GM12878 (cell line): ENCODE measurements at regions not wholly inside any gene's neighbourhood (a gene's known extent, or its start where the extent isn't known, plus 50 kb on each side); places are given as distances from the start of the nearest gene placed in this dataset.
A peak's percentile ranks its signal among the peaks of the same experiment; 100 is the strongest.

Source experiments
- BCL11A ChIP-seq: IDR thresholded peaks from 2 replicates; pipeline ENCODE4 v1.6.1; 2011; ENCODE audit warnings: low read depth, low read length
- CBFB ChIP-seq: IDR thresholded peaks from 2 replicates; pipeline ENCODE4 v1.6.1; 2016; ENCODE audit warnings: antibody characterized with exemption, low read depth
- CEBPB ChIP-seq, 2 experiments: fragments of 150-350 bp in 1 of 2; IDR thresholded peaks; 2 replicates each; pipeline ENCODE4 v1.6.1; 2012 to 2014; ENCODE audit warnings: low read depth in 2 of 2, low read length in 2 of 2, borderline replicate concordance in 1 of 2, inconsistent platforms in 1 of 2
- CREM ChIP-seq: IDR thresholded peaks from 2 replicates; pipeline ENCODE4 v1.6.1; 2014; ENCODE audit warnings: antibody characterized with exemption, low read depth
- ESRRA ChIP-seq: IDR thresholded peaks from 2 replicates; pipeline ENCODE4 v1.6.1; 2012; ENCODE audit warnings: mild to moderate bottlenecking, low read length, improper control_type of control experiment
- ETV6 ChIP-seq, 2 experiments: fragments of 450-650 bp in 1 of 2; IDR thresholded peaks in 1 of 2; conservative IDR thresholded peaks in 1 of 2; 2 replicates each; pipeline ENCODE4 v1.6.1; 2014; ENCODE audit warnings: antibody characterized with exemption in 1 of 2, borderline replicate concordance in 1 of 2, low read depth in 1 of 2, mild to moderate bottlenecking in 1 of 2, moderate library complexity in 1 of 2
- HCFC1 ChIP-seq: fragments of 150-350 bp; IDR thresholded peaks from 2 replicates; pipeline ENCODE4 v1.6.1; 2014; ENCODE audit warnings: low read length
- HDAC6 ChIP-seq: fragments of 200-600 bp; sonication (generic); IDR thresholded peaks from one replicate; pipeline ENCODE4 v1.8.0; 2017; ENCODE audit warnings: antibody characterized with exemption; ENCODE audit not compliant: unreplicated experiment
- MTA2 ChIP-seq: fragments of 450-650 bp; IDR thresholded peaks from 2 replicates; pipeline ENCODE4 v1.6.1; 2016; ENCODE audit warnings: low read depth, mild to moderate bottlenecking, moderate library complexity
- NBN ChIP-seq: fragments of 450-650 bp; IDR thresholded peaks from 2 replicates; pipeline ENCODE4 v1.6.1; 2016
- NFIC ChIP-seq: IDR thresholded peaks from 2 replicates; pipeline ENCODE4 v1.6.1; 2012; ENCODE audit warnings: low read depth, mild to moderate bottlenecking, inconsistent platforms, low read length, moderate library complexity
- NKRF ChIP-seq: fragments of 450-650 bp; conservative IDR thresholded peaks from 2 replicates; pipeline ENCODE4 v1.6.1; 2017; ENCODE audit warnings: mild to moderate bottlenecking, moderate library complexity
- PBX3 ChIP-seq: IDR thresholded peaks from 2 replicates; pipeline ENCODE4 v1.6.1; 2011; ENCODE audit warnings: mild to moderate bottlenecking, low read depth, low read length, moderate library complexity; ENCODE audit not compliant: insufficient replicate concordance
- PKNOX1 ChIP-seq: fragments of 450-650 bp; IDR thresholded peaks from 2 replicates; pipeline ENCODE4 v1.6.1; 2016; ENCODE audit warnings: mild to moderate bottlenecking
- PRDM15 ChIP-seq: fragments of 450-650 bp; formaldehyde crosslinking; IDR thresholded peaks from 2 replicates; pipeline ENCODE4 v1.4.0; 2020; ENCODE audit warnings: mild to moderate bottlenecking, moderate library complexity
- RAD51 ChIP-seq: fragments of 450-650 bp; IDR thresholded peaks from 2 replicates; pipeline ENCODE4 v1.6.1; 2016; ENCODE audit warnings: moderate library complexity, mild to moderate bottlenecking, inconsistent platforms
- RFX5 ChIP-seq: IDR thresholded peaks from 2 replicates; pipeline ENCODE4 v1.6.1; 2011; ENCODE audit warnings: low read depth, low read length, improper control_type of control experiment
- SMARCA5 ChIP-seq: fragments of 450-650 bp; IDR thresholded peaks from 2 replicates; pipeline ENCODE4 v1.6.1; 2017; ENCODE audit warnings: mild to moderate bottlenecking
- SPI1 ChIP-seq: IDR thresholded peaks from 2 replicates; pipeline ENCODE4 v1.6.1; 2011; ENCODE audit warnings: low read depth, mild to moderate bottlenecking, low read length, moderate library complexity, borderline replicate concordance; ENCODE audit not compliant: insufficient read depth
- SREBF2 ChIP-seq: IDR thresholded peaks from 2 replicates; pipeline ENCODE4 v1.6.1; 2012; ENCODE audit warnings: mild to moderate bottlenecking, low read length
- STAT3 ChIP-seq: IDR thresholded peaks from 2 replicates; pipeline ENCODE4 v1.6.1; 2011; ENCODE audit warnings: low read depth, low read length, improper control_type of control experiment
- SUPT20H ChIP-seq: IDR thresholded peaks from 2 replicates; pipeline ENCODE4 v1.6.1; 2011; ENCODE audit warnings: low read depth, mild to moderate bottlenecking, low read length, moderate library complexity, borderline replicate concordance; ENCODE audit not compliant: control insufficient read depth
- TBL1XR1 ChIP-seq: IDR thresholded peaks from 2 replicates; pipeline ENCODE4 v1.6.1; 2012; ENCODE audit warnings: low read depth, low read length, improper control_type of control experiment
- ZBED1 ChIP-seq: IDR thresholded peaks from 2 replicates; pipeline ENCODE4 v1.6.1; 2016; ENCODE audit warnings: borderline replicate concordance

DNA sequence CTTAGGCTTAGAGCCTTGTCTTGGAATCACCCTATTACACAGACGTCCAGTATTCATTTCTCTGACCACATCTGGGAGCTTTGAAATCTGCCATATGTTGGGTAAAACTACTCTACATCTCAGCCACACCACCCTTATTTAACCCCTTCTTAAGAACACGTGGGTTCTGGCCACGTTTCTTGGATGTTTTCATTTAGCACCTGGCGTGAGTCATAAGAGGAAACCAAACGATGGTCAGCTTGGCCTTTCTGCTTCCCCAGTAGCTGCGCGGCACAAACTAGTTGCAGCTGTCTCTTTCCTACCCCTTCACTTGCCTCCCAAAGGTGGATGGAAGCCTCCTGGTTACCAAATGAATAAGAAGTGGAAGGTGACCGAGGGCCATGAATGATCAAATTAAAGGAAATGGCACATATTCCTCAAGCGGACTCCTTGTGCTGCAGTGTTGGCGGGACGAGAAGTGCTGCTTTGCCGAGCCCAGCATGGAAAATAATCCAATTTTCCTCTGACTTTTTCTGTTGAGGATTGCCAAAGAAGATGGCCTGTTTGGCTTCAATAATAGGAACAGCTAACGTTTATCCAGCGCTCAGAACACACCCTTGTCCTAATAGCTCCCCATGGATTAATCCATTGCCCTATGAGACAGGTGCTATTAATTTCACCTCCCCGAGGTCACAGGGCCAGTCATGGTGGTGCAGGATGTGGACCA is 154.1 kb downstream of the ZNF664 start (continued):
- no peak for TF ChIP-seq NKRF
- no peak for TF ChIP-seq SREBF2
- TF ChIP-seq MTA2: peak; percentile 33; the same call in 1 of the 2 replicates
- TF ChIP-seq RAD51: peak; percentile 61
- TF ChIP-seq ETV6 (conservative IDR thresholded peaks at IDR 0.05 in 1 of 2, IDR thresholded peaks at IDR 0.05 in 1 of 2; ENCODE audit: borderline replicate concordance in 1 of 2, low read depth in 1 of 2): 0 out of 4 replicates have a peak, but pooled peaks of 1 of the 2 experiments have one; percentile 47
- 0 out of 2 replicates have a peak, but pooled peaks have one; percentile 69 for TF ChIP-seq STAT3
- TF ChIP-seq RFX5: no peak
- TF ChIP-seq HCFC1: no peak
- 0 out of 2 replicates have a peak, but pooled peaks have one; percentile 12 for TF ChIP-seq CBFB
- no peak for TF ChIP-seq PRDM15 (CRISPR knock-in tag)
- no peak for TF ChIP-seq PKNOX1
- TF ChIP-seq HDAC6: no peak
- TF ChIP-seq SMARCA5: no peak
- TF ChIP-seq ESRRA: no peak
- peak; percentile 61 for TF ChIP-seq NFIC
- no peak for TF ChIP-seq PBX3
- no peak for TF ChIP-seq CEBPB (IDR thresholded peaks at IDR 0.05; ENCODE audit: borderline replicate concordance in 1 of 2, low read depth in 2 of 2, low read length in 2 of 2)
- TF ChIP-seq BCL11A: peak; percentile 77; the same call in 1 of the 2 replicates
- 0 out of 2 replicates have a peak, but pooled peaks have one; percentile 5 for TF ChIP-seq SPI1
- no peak for TF ChIP-seq ZBED1
- TF ChIP-seq NBN: peak; percentile 37; the same call in 1 of the 2 replicates
- TF ChIP-seq SUPT20H: no peak
- peak; percentile 52; the same call in 1 of the 2 replicates for TF ChIP-seq CREM
- peak; percentile 78; the same call in 1 of the 2 replicates for TF ChIP-seq TBL1XR1
